Aorta (tissue), 5 donors: ENCODE measurements at regions not wholly inside any gene's neighbourhood (a gene's known extent, or its start where the extent isn't known, plus 50 kb on each side); places are given as distances from the start of the nearest gene placed in this dataset.

Experiments
- ATAC-seq: fragments of 200-7000 bp; cut with Tn5 transposase; one replicate; pipeline ENCODE4 v1.9.1; 2022; ENCODE audit warnings: moderate library complexity; ENCODE audit not compliant: low FRiP score
- DNase-seq, 2 donors: peaks; one replicate each; pipeline ENCODE4 v3.0.0-alpha.2; 2020
- H3K27ac ChIP-seq, 2 donors: one replicate each; pipeline ENCODE4 v1.5.1; 2013; ENCODE audit warnings: low read length in 2 of 2, mild to moderate bottlenecking in 2 of 2, moderate library complexity in 2 of 2, control low read depth in 1 of 2, inconsistent platforms in 1 of 2, low read depth in 1 of 2
- H3K27me3 ChIP-seq, 2 donors: one replicate each; pipeline ENCODE4 v1.6.1; 2013; ENCODE audit warnings: control low read depth in 1 of 2, low read length in 1 of 2, mild to moderate bottlenecking in 1 of 2, moderate library complexity in 1 of 2; ENCODE audit not compliant: insufficient read depth in 2 of 2, control insufficient read depth in 1 of 2
- H3K36me3 ChIP-seq, 2 donors: one replicate each; pipeline ENCODE4 v1.6.1; 2013; ENCODE audit warnings: control low read depth in 1 of 2, low read length in 1 of 2, mild to moderate bottlenecking in 1 of 2; ENCODE audit not compliant: insufficient read depth in 2 of 2, control insufficient read depth in 1 of 2
- H3K4me1 ChIP-seq, 2 donors: one replicate each; pipeline ENCODE4 v1.6.1; 2013; ENCODE audit warnings: low read length in 2 of 2, control low read depth in 1 of 2, mild to moderate bottlenecking in 1 of 2, moderate library complexity in 1 of 2; ENCODE audit not compliant: insufficient read depth in 2 of 2, control insufficient read depth in 1 of 2
- H3K4me3 ChIP-seq, 2 donors: one replicate each; pipeline ENCODE4 v1.5.1; 2013; ENCODE audit warnings: low read length in 2 of 2, control low read depth in 1 of 2, mild to moderate bottlenecking in 1 of 2
- H3K9me3 ChIP-seq: one replicate; pipeline ENCODE4 v1.6.1; 2013; ENCODE audit warnings: mild to moderate bottlenecking, low read length; ENCODE audit not compliant: control insufficient read depth
- WGBS, 2 donors: extraction: QIAGEN DNeasy Blood & Tissue Kit; methylation state at CpG; one replicate each; pipeline ENCODE4 v1.1.7; 2013; 5-methylcytosine and 5-hydroxymethylcytosine counted together
- intact Hi-C, 2 donors: fragments of 100-400 bp; cut with DNase I; formaldehyde crosslinking; loops; one replicate each; pipeline versions ENCODE4 v1.14.2 to v1.15.0; 2022
- donor health status: healthy with polysubstance abuse.
- donor health status: Bipolar disorder and iron deficiency.
- donor health status: DM: no; HTN: no; CAD: no.
- donor health status: DM: no; HTN: no; CAD: no.
- donor health status: DM: yes; HTN: yes; CAD: no.

DNA sequence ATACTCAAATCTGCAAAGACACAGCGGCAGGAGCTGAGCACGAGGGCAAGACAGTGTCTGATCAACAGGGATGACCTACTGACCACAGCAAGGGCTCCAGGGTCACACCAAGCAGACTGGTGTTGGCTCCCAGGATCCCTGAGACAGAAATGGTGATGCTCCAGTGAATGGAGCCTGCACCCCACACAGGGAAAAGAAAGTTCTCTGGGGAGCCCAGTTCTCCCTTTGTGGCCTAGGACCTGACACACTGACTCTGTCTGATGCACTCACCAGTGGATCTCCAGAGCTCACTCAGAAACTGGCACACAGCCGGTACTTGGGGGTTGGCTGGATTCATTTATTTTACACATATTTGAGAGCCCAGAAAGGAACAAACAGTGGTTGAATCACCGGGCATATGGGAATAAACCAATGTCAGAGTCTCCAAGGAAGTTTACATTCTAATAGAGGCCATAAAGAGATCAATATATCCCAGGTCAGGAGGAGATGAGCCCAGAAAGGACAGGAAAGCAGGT lies 215.6 kb upstream of the ARL4C start:
- H3K4me1 ChIP-seq = no peaks in the 10 kb centered on the region
- DNase-seq (no peak), ATAC-seq (no peak)
- H3K9me3 ChIP-seq = no peaks in the 10 kb centered on the region
- no peak overlapping the region for H3K27ac ChIP-seq
- intact Hi-C loops = no loop called here
- H3K27me3 ChIP-seq = no peaks in the 10 kb centered on the region
- no peaks in the 10 kb centered on the region for H3K36me3 ChIP-seq
- H3K4me3 ChIP-seq = no peak overlapping the region
- 80 to 84% methylated on average over 4 of the region's 4 CpGs for WGBS, 2 donors

DNA sequence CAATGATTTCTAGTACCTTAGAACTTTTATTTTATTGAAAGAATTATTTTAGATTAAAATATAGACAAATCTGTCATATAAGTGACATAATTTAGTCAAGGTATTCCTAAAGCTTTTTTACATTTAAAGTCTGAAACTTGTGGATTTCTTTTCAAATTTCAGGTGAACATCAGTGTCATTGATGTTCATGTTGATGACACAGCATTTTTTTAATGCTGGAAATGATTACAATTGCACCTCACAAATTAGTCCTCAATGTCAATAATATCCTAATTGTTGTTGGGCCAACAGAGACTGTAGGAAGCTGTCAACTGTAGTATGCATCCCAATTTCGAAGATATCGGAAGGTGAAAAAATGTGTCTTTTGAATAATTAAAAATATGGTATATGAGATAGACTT lies 214.4 kb upstream of the ARL4C start:
- H3K36me3 ChIP-seq = no peaks in the 10 kb centered on the region
- no peak for DNase-seq
- H3K27ac ChIP-seq = no peak overlapping the region
- H3K4me3 ChIP-seq = no peak overlapping the region
- no peaks in the 10 kb centered on the region for H3K9me3 ChIP-seq
- no peak for ATAC-seq
- intact Hi-C loops = no loop called here
- WGBS, 2 donors = 96 to 98% methylated on average over 2 of the region's 2 CpGs
- no peaks in the 10 kb centered on the region for H3K4me1 ChIP-seq
- no peaks in the 10 kb centered on the region for H3K27me3 ChIP-seq

DNA sequence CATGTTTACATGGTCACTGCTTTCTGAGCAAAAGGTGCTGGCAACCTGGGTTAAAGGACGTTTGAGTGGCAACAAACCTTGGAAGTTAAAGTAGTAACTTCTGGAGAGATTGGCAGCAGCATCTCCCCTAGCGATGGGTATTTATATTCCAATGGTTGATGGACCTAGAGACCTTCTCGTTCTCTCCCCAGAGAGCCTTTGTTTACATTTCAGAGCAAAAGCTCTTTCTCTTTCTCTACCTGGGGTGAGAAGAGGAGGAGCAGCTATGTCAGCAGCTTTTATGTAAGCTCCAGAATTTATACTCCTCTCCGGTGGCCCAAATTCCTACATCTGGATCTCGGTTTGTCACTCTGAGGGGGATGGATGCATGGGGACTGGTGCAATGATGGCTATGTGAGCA lies 213.7 kb upstream of the ARL4C start:
- 41 to 53% methylated on average over 5 of the region's 5 CpGs for WGBS, 2 donors
- no peak overlapping the region for H3K27ac ChIP-seq
- H3K36me3 ChIP-seq = no peaks in the 10 kb centered on the region
- ATAC-seq (no peak), DNase-seq (no peak)
- H3K4me1 ChIP-seq = no peaks in the 10 kb centered on the region
- H3K4me3 ChIP-seq = no peak overlapping the region
- intact Hi-C loops = no loop called here
- no peaks in the 10 kb centered on the region for H3K27me3 ChIP-seq
- H3K9me3 ChIP-seq = no peaks in the 10 kb centered on the region

DNA sequence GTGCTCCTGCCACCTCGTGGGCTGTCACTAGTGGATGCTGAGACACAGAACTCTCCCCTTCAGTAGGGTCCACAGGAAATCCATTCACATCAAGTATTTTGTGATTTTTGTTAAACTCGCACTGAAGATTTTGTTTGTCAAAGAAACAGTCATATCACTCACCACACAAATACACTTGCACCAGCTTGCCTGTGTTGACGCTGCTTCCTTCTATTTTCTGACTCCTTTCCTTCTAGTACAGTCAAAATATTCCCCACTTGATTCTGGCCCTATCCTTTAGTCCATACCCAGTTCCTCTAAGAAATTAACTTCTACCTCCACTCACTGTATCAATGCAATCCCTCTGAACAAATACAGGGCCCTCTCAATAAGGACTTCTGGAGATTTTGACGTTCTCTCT lies 213.2 kb upstream of the ARL4C start:
- 51 to 62% methylated on average over 4 of the region's 4 CpGs for WGBS, 2 donors
- no peaks in the 10 kb centered on the region for H3K27me3 ChIP-seq
- intact Hi-C loops = no loop called here
- no peak overlapping the region for H3K27ac ChIP-seq
- DNase-seq = no peak
- no peaks in the 10 kb centered on the region for H3K36me3 ChIP-seq
- ATAC-seq = no peak
- no peaks in the 10 kb centered on the region for H3K4me1 ChIP-seq
- no peak overlapping the region for H3K4me3 ChIP-seq
- H3K9me3 ChIP-seq = no peaks in the 10 kb centered on the region

DNA sequence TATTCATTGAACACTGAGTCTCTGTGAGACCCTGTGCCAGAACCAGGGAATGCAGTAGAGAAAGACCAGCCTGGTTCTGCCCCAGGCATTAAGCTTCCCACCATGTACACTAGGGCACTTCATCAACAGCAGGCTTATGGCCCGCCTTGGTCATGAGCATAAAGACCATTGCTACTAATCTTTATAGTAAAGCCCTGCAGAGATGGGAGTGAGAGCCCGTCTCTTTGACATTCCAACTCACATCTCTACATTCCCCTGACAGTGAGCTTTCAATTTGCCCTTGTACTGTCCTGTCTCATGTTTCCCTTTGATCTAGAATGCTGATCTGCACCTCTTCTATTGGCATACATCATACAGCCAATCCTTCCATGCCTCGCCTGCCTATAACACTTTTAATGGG lies 211.8 kb upstream of the ARL4C start:
- Histone ChIP-seq H3K4me3 (no peak overlapping the region), H3K27me3 (no peaks in the 10 kb centered on the region), H3K36me3 (no peaks in the 10 kb centered on the region), H3K4me1 (no peaks in the 10 kb centered on the region), H3K9me3 (no peaks in the 10 kb centered on the region), H3K27ac (no peak overlapping the region)
- 94 to 96% methylated on average over 3 of the region's 3 CpGs for WGBS, 2 donors
- ATAC-seq (no peak), DNase-seq (no peak)
- intact Hi-C loops = no loop called here

DNA sequence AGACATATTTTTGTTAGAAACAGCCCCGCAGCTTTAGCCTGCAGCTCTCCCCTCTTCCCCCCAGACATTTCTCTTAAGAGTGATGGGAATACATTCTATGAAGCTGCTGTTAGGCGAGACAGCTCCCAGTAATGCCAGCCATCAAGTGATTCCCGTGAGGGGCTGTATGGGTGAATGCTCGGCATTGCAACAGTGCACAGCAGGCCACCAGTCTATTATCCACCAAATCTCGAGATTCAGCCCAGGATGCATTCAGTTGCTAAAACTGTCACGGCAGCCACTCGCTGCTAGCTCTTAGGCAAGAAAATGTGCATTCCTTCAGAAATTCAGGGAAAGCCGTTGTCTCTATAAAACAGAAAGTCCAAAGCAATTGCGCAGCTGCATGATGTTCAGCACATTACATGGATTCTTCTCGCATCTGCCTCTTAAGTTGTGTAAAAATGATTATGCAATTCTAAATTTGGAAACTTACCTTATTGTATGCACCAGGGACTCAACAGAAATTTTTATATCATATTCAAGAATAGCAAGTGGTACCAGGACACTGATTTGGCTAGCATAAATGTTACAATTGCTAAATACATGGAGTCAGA lies 211.3 kb upstream of the ARL4C start:
- ATAC-seq (no peak), DNase-seq (no peak)
- Histone ChIP-seq H3K27ac (no peak overlapping the region), H3K27me3 (no peaks in the 10 kb centered on the region), H3K36me3 (no peaks in the 10 kb centered on the region), H3K4me3 (no peak overlapping the region), H3K9me3 (no peaks in the 10 kb centered on the region), H3K4me1 (no peaks in the 10 kb centered on the region)
- intact Hi-C loops = no loop called here
- 50 to 58% methylated on average over 10 of the region's 10 CpGs for WGBS, 2 donors

DNA sequence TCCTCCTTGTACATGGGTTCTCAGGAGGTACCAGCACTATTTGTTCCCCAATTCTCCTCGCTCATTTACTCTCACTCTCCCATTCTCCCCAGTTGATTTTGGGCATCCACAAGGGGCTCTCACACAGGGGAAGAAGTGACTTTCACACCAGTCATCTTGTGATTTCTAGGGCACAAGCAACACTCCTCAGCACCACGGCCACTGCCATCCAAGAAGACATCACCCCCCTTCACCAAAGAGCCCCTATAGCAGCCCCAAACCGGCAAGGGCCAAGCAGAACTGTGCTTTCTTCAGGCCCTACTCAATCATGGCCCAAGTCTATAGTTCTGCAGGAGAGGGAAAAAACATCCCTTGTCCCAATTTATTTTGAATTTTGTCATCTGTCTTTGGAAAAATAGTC lies 209.2 kb upstream of the ARL4C start:
- Histone ChIP-seq H3K9me3 (no peaks in the 10 kb centered on the region), H3K27ac (no peak overlapping the region), H3K27me3 (no peaks in the 10 kb centered on the region), H3K36me3 (no peaks in the 10 kb centered on the region), H3K4me1 (no peaks in the 10 kb centered on the region), H3K4me3 (no peak overlapping the region)
- ATAC-seq (no peak), DNase-seq (no peak)
- 91 to 98% methylated on average over 3 of the region's 3 CpGs for WGBS, 2 donors
- intact Hi-C loops = no loop called here

DNA sequence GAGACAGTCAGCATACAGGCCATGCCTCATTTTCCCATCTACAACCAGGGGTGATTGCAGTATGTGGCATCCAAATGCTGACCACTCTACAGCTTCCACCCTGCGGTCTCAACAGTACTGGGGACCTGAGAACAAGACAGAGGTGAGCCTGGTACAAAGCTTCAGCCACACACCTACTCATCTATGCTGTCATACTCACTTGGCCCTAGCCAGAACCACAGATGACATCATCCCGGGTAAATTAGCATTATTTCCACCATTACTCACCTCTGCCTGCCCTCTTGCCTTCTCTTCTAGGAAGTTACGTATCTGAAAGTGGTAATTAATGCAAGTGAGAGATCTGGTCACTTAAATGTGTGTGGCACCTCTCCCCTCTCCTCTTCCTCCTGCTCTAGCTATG lies 208.2 kb upstream of the ARL4C start:
- WGBS, 2 donors = 91 to 95% methylated on average over 3 of the region's 3 CpGs
- no peak overlapping the region for H3K27ac ChIP-seq
- no peaks in the 10 kb centered on the region for H3K9me3 ChIP-seq
- no peak overlapping the region for H3K4me3 ChIP-seq
- H3K27me3 ChIP-seq = no peaks in the 10 kb centered on the region
- no peaks in the 10 kb centered on the region for H3K36me3 ChIP-seq
- ATAC-seq = no peak
- DNase-seq = no peak
- intact Hi-C loops = no loop called here
- no peaks in the 10 kb centered on the region for H3K4me1 ChIP-seq

DNA sequence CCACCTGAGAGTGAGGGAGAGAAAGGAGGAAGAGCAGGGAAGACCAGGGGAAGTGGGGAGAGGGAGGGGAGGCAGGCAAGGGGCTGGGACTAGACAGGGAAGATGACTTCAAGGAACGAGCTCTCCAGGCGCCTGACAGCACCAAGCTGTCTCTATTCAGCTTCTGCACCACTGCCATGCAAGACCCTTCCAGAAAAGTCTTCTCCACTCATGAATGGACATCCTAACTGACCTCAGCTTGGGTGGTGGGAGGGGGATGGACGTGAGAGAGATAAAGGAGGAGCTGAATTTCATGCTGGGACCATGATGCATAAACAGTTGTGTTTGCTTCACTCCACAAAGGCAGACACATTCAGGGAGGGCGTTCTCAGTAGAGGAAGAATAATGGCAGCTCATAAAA lies 206.4 kb upstream of the ARL4C start:
- intact Hi-C loops = no loop called here
- Histone ChIP-seq H3K27me3 (no peaks in the 10 kb centered on the region), H3K27ac (no peak overlapping the region), H3K9me3 (no peaks in the 10 kb centered on the region), H3K36me3 (no peaks in the 10 kb centered on the region), H3K4me1 (no peaks in the 10 kb centered on the region), H3K4me3 (no peak overlapping the region)
- no peak for DNase-seq
- peak; percentile 21 for ATAC-seq
- 69 to 72% methylated on average over 4 of the region's 4 CpGs for WGBS, 2 donors
